T-cell (primary cell): ENCODE measurements at regions not wholly inside any gene's neighbourhood (a gene's known extent, or its start where the extent isn't known, plus 50 kb on each side); places are given as distances from the start of the nearest gene placed in this dataset.

Experiments
- ATAC-seq, 4 experiments: fragments of 200-7000 bp in 3 of 4; fragments of 150-1000 bp in 1 of 4; cut with Tn5 transposase; replicated peaks in 1 of 4; 1 replicate in 3 of 4; 2 replicates in 1 of 4; pipeline ENCODE4 v1.10.0; 2021; ENCODE audit warnings: moderate library complexity in 3 of 4, mild to moderate bottlenecking in 2 of 4, moderate number of reproducible peaks in 1 of 4
- CTCF ChIA-PET, 2 donors: fragments of 300-600 bp; sonication (Branson Sonifier 250); formaldehyde crosslinking; loops; one replicate each; lab custom pipeline; 2022; ENCODE audit warnings: antibody characterized with exemption in 2 of 2; lab: Charles Lee
- POLR2A ChIA-PET, 2 donors: fragments of 300-600 bp; sonication (Branson Sonifier 250); formaldehyde crosslinking; loops; one replicate each; lab custom pipeline; 2022; ENCODE audit warnings: antibody characterized with exemption in 2 of 2; lab: Charles Lee
- DNase-seq, 35 experiments: peaks; one replicate each; pipeline versions ENCODE4 v3.0.0 to v3.0.0-alpha.2; 2013 to 2023
- H3K27ac ChIP-seq: one replicate; pipeline ENCODE4 v1.5.1; 2013; ENCODE audit warnings: low read length
- H3K27me3 ChIP-seq, 2 experiments: replicated peaks in 1 of 2; 1 replicate in 1 of 2; 2 replicates in 1 of 2; pipeline versions ENCODE4 v1.6.1 to v1.7.0; 2013; ENCODE audit warnings: low read length in 1 of 2, mixed read lengths in 1 of 2; ENCODE audit not compliant: control insufficient read depth in 2 of 2, insufficient read depth in 2 of 2; ENCODE audit errors: extremely low read depth in 1 of 2
- H3K36me3 ChIP-seq, 2 donors: 1 replicate in 1 of 2; 2 replicates in 1 of 2; pipeline versions ENCODE4 v1.6.1 to v1.7.0; 2013; ENCODE audit warnings: low read length in 1 of 2; ENCODE audit not compliant: control insufficient read depth in 2 of 2, insufficient read depth in 1 of 2; ENCODE audit errors: extremely low read depth in 1 of 2
- H3K4me1 ChIP-seq, 2 experiments: 1 replicate in 1 of 2; 2 replicates in 1 of 2; pipeline versions ENCODE4 v1.6.1 to v1.7.0; 2013; ENCODE audit warnings: low read length in 2 of 2, mixed read lengths in 1 of 2; ENCODE audit not compliant: insufficient read depth in 2 of 2, control insufficient read depth in 1 of 2; ENCODE audit errors: extremely low read depth in 1 of 2
- H3K4me3 ChIP-seq, 2 donors: 1 replicate in 1 of 2; 2 replicates in 1 of 2; pipeline versions ENCODE4 v1.5.1 to v1.7.0; 2013; ENCODE audit warnings: mild to moderate bottlenecking in 2 of 2, low read length in 1 of 2, moderate library complexity in 1 of 2; ENCODE audit not compliant: control insufficient read depth in 1 of 2; ENCODE audit errors: extremely low read depth in 1 of 2
- H3K9me3 ChIP-seq: 2 replicates; pipeline ENCODE4 v1.7.0; 2013
- H3K27ac Mint-ChIP-seq, 2 donors: one replicate each; pipeline ENCODE4 v1.8.0; 2020 to 2021; ENCODE audit warnings: mild to moderate bottlenecking in 2 of 2, mixed read lengths in 2 of 2
- H3K27me3 Mint-ChIP-seq, 2 donors: one replicate each; pipeline ENCODE4 v1.8.0; 2021 to 2022; ENCODE audit warnings: mixed read lengths in 2 of 2
- H3K36me3 Mint-ChIP-seq: one replicate; pipeline ENCODE4 v1.8.0; 2021; ENCODE audit warnings: mixed read lengths
- H3K4me1 Mint-ChIP-seq, 3 donors: one replicate each; pipeline ENCODE4 v1.8.0; 2020 to 2022; ENCODE audit warnings: mixed read lengths in 3 of 3, mild to moderate bottlenecking in 1 of 3
- H3K4me3 Mint-ChIP-seq, 3 donors: one replicate each; pipeline ENCODE4 v1.8.0; 2020 to 2022; ENCODE audit warnings: mild to moderate bottlenecking in 3 of 3, mixed read lengths in 3 of 3, moderate library complexity in 3 of 3
- H3K9me3 Mint-ChIP-seq, 3 donors: one replicate each; pipeline ENCODE4 v1.8.0; 2020 to 2022; ENCODE audit warnings: mixed read lengths in 3 of 3
- WGBS: methylation state at CpG from one replicate; pipeline ENCODE4 v1.1.5; 2013; ENCODE audit warnings: missing lambda C conversion rate; ENCODE audit not compliant: insufficient coverage; 5-methylcytosine and 5-hydroxymethylcytosine counted together

GRCh38 chr9:81224166-81225081 is 464.9 kb downstream of the TLE1 start:
- H3K36me3 Mint-ChIP-seq, result no peaks in the 10 kb centered on the region
- H3K9me3 Mint-ChIP-seq, result peaks cover 2 to 7% (median 4%) of the 10 kb centered on the region in 3 donors
- H3K27ac Mint-ChIP-seq, result no peak overlapping the region
- DNase-seq (no peak), ATAC-seq (no peak)
- ChIA-PET CTCF (no interaction called here), POLR2A (no interaction called here)
- Histone ChIP-seq H3K27me3 (no peaks in the 10 kb centered on the region), H3K27ac (no peak overlapping the region), H3K4me1 (no peaks in the 10 kb centered on the region), H3K9me3 (no peaks in the 10 kb centered on the region), H3K36me3 (no peaks in the 10 kb centered on the region), H3K4me3 (no peak overlapping the region)
- no peak overlapping the region for H3K4me3 Mint-ChIP-seq
- H3K27me3 Mint-ChIP-seq, result no peaks in the 10 kb centered on the region
- WGBS, result 50% methylated on average over 2 of the region's 8 CpGs
- no peaks in the 10 kb centered on the region for H3K4me1 Mint-ChIP-seq

GRCh38 chr9:81214975-81215374 is 474.4 kb downstream of the TLE1 start:
- ATAC-seq (no peak), DNase-seq (no peak)
- no peaks in the 10 kb centered on the region for H3K36me3 ChIP-seq
- no peaks in the 10 kb centered on the region for H3K27me3 ChIP-seq
- no CpG with 5 or more reads among the region's 1 CpG for WGBS
- H3K9me3 ChIP-seq, result no peaks in the 10 kb centered on the region
- H3K9me3 Mint-ChIP-seq, result peaks cover 5 to 12% (median 11%) of the 10 kb centered on the region in 3 donors
- H3K4me1 Mint-ChIP-seq, result no peaks in the 10 kb centered on the region
- ChIA-PET POLR2A (interaction anchor here in 1 of 2 donors (0.8 kb wide), 1 partner anchor 25 kb away, joined by 3 read pairs; no protein-coding TSS in a partner anchor), CTCF (no interaction called here)
- no peak overlapping the region for H3K27ac Mint-ChIP-seq
- no peak overlapping the region for H3K4me3 ChIP-seq
- no peak overlapping the region for H3K27ac ChIP-seq
- no peak overlapping the region for H3K4me3 Mint-ChIP-seq
- no peaks in the 10 kb centered on the region for H3K27me3 Mint-ChIP-seq
- no peaks in the 10 kb centered on the region for H3K36me3 Mint-ChIP-seq
- H3K4me1 ChIP-seq, result no peaks in the 10 kb centered on the region

GRCh38 chr9:81213456-81213855 is 475.9 kb downstream of the TLE1 start:
- H3K27ac Mint-ChIP-seq, result no peak overlapping the region
- H3K9me3 Mint-ChIP-seq, result peaks cover 5 to 12% (median 10%) of the 10 kb centered on the region in 3 donors
- ATAC-seq (no peak), DNase-seq (no peak)
- H3K4me3 Mint-ChIP-seq, result no peak overlapping the region
- H3K4me1 Mint-ChIP-seq, result no peaks in the 10 kb centered on the region
- Histone ChIP-seq H3K9me3 (no peaks in the 10 kb centered on the region), H3K4me3 (no peak overlapping the region), H3K4me1 (no peaks in the 10 kb centered on the region), H3K36me3 (no peaks in the 10 kb centered on the region), H3K27ac (no peak overlapping the region), H3K27me3 (no peaks in the 10 kb centered on the region)
- CTCF ChIA-PET, result no interaction called here
- H3K36me3 Mint-ChIP-seq, result no peaks in the 10 kb centered on the region
- POLR2A ChIA-PET, result no interaction called here
- no CpG with 5 or more reads among the region's 4 CpGs for WGBS
- no peaks in the 10 kb centered on the region for H3K27me3 Mint-ChIP-seq

- Histone ChIP-seq H3K4me3 (no peak overlapping the region), H3K27me3 (no peaks in the 10 kb centered on the region), H3K4me1 (no peaks in the 10 kb centered on the region), H3K9me3 (no peaks in the 10 kb centered on the region), H3K36me3 (no peaks in the 10 kb centered on the region), H3K27ac (no peak overlapping the region)
- ATAC-seq (no peak), DNase-seq (no peak)
- Mint-ChIP-seq H3K36me3 (no peaks in the 10 kb centered on the region), H3K4me3 (no peak overlapping the region), H3K4me1 (no peaks in the 10 kb centered on the region), H3K9me3 (peaks cover 3 to 9% (median 4%) of the 10 kb centered on the region in 3 donors), H3K27me3 (no peaks in the 10 kb centered on the region), H3K27ac (no peak overlapping the region)
- WGBS, result 82% methylated on average over 3 of the region's 3 CpGs
- ChIA-PET CTCF (no interaction called here), POLR2A (no interaction called here)
These were observed 477.6 kb downstream of the TLE1 start for GRCh38 chr9:81211741-81212140.

GRCh38 chr9:81207651-81208050 is 481.7 kb downstream of the TLE1 start:
- Mint-ChIP-seq H3K4me1 (no peaks in the 10 kb centered on the region), H3K36me3 (no peaks in the 10 kb centered on the region), H3K4me3 (no peak overlapping the region), H3K9me3 (peaks cover 3 to 6% (median 3%) of the 10 kb centered on the region in 3 donors), H3K27ac (no peak overlapping the region), H3K27me3 (no peaks in the 10 kb centered on the region)
- whole genome bisulfite sequencing, result no CpG with 5 or more reads among the region's 4 CpGs
- ATAC-seq (no peak), DNase-seq (no peak)
- Histone ChIP-seq H3K4me3 (no peak overlapping the region), H3K36me3 (no peaks in the 10 kb centered on the region), H3K4me1 (no peaks in the 10 kb centered on the region), H3K27me3 (no peaks in the 10 kb centered on the region), H3K9me3 (no peaks in the 10 kb centered on the region), H3K27ac (no peak overlapping the region)
- CTCF ChIA-PET, result no interaction called here
- POLR2A ChIA-PET, result interaction anchor here (0.6 kb wide), 3 partner anchors 8 to 92 kb away, joined by 3 read pairs; no protein-coding TSS in a partner anchor

- no peak for DNase-seq
- no peak for ATAC-seq
- Histone ChIP-seq H3K9me3 (no peaks in the 10 kb centered on the region), H3K4me1 (no peaks in the 10 kb centered on the region), H3K36me3 (no peaks in the 10 kb centered on the region), H3K27ac (no peak overlapping the region), H3K4me3 (no peak overlapping the region), H3K27me3 (no peaks in the 10 kb centered on the region)
- POLR2A ChIA-PET, result no interaction called here
- Mint-ChIP-seq H3K9me3 (peaks cover 5 to 20% (median 5%) of the 10 kb centered on the region in 3 donors), H3K36me3 (no peaks in the 10 kb centered on the region), H3K4me1 (no peaks in the 10 kb centered on the region), H3K27ac (no peak overlapping the region), H3K27me3 (no peaks in the 10 kb centered on the region), H3K4me3 (no peak overlapping the region)
- WGBS, result 88% methylated on average over 6 of the region's 6 CpGs
- CTCF ChIA-PET, result no interaction called here
These were observed 487.1 kb downstream of the TLE1 start for GRCh38 chr9:81202292-81202691.
